IMR-90 (cell line): ENCODE measurements at regions not wholly inside any gene's neighbourhood (a gene's known extent, or its start where the extent isn't known, plus 50 kb on each side); places are given as distances from the start of the nearest gene placed in this dataset.

Experiments used
- ATAC-seq: fragments of 200-7000 bp; cut with Tn5 transposase; 2 replicates; pipeline ENCODE4 v1.9.1; 2020; ENCODE audit warnings: low read depth, mild to moderate bottlenecking, moderate library complexity
- BruUV-seq: library from RNA; stranded (reverse); fragments of 400-500 nt; replicated peaks from 2 replicates; lab custom pipeline; 2021; lab: Mats Ljungman, UMichigan
- CTCF ChIA-PET: fragments of 300-600 bp; formaldehyde crosslinking; extraction: SDS; loops from one replicate; lab custom pipeline; 2021; ENCODE audit warnings: antibody characterized with exemption; lab: Yijun Ruan, JAX
- POLR2A ChIA-PET: fragments of 300-600 bp; sonication (Branson Sonifier 250); formaldehyde crosslinking; loops from one replicate; lab custom pipeline; 2022; ENCODE audit warnings: antibody characterized with exemption; ENCODE audit not compliant: unreplicated experiment; lab: Charles Lee
- DNase-seq: peaks from one replicate; pipeline ENCODE4 v3.0.0; 2013
- H2AFZ ChIP-seq: replicated peaks from 2 replicates; pipeline ENCODE3; 2013; ENCODE audit warnings: low read length, mild to moderate bottlenecking; ENCODE audit not compliant: poor library complexity
- H2AK5ac ChIP-seq: 2 replicates; pipeline ENCODE4 v1.6.1; 2013; ENCODE audit warnings: low read depth, low read length, inconsistent platforms
- H2AK9ac ChIP-seq: replicated peaks from 2 replicates; pipeline ENCODE3; 2013; ENCODE audit warnings: mild to moderate bottlenecking, low read depth, low read length, moderate library complexity; ENCODE audit not compliant: poor library complexity
- H2BK120ac ChIP-seq: 2 replicates; pipeline ENCODE4 v1.6.1; 2013; ENCODE audit warnings: low read depth, low read length, inconsistent platforms
- H2BK15ac ChIP-seq: 3 replicates; pipeline ENCODE4 v1.6.1; 2013; ENCODE audit warnings: low read depth, low read length, inconsistent platforms
- H2BK20ac ChIP-seq: 2 replicates; pipeline ENCODE4 v1.6.1; 2013; ENCODE audit warnings: low read depth, mild to moderate bottlenecking, inconsistent platforms, low read length, moderate library complexity
- H2BK5ac ChIP-seq: 2 replicates; pipeline ENCODE4 v1.6.1; 2013; ENCODE audit warnings: mild to moderate bottlenecking, low read depth, low read length, inconsistent platforms; ENCODE audit not compliant: poor library complexity, severe bottlenecking
- H3K14ac ChIP-seq: replicated peaks from 2 replicates; pipeline ENCODE4 v1.6.1; 2013; ENCODE audit warnings: low read depth, low read length, inconsistent platforms
- H3K18ac ChIP-seq: 2 replicates; pipeline ENCODE4 v1.6.1; 2013; ENCODE audit warnings: low read depth, low read length, control low read depth
- H3K23ac ChIP-seq: 2 replicates; pipeline ENCODE4 v1.6.1; 2013; ENCODE audit warnings: low read depth, low read length, inconsistent platforms
- H3K27ac ChIP-seq: 2 replicates; pipeline ENCODE4 v1.5.1; 2013; ENCODE audit warnings: mild to moderate bottlenecking, control low read depth, low read length; ENCODE audit not compliant: insufficient read depth
- H3K27me3 ChIP-seq: 2 replicates; pipeline ENCODE4 v1.6.1; 2013; ENCODE audit warnings: low read length; ENCODE audit not compliant: control insufficient read depth, insufficient read depth
- H3K36me3 ChIP-seq: 2 replicates; pipeline ENCODE4 v1.6.1; 2013; ENCODE audit warnings: low read length, mixed read lengths; ENCODE audit not compliant: control insufficient read depth, insufficient read depth
- H3K4ac ChIP-seq: 2 replicates; pipeline ENCODE4 v1.6.1; 2013; ENCODE audit warnings: low read depth, low read length, inconsistent platforms
- H3K4me1 ChIP-seq: 2 replicates; pipeline ENCODE4 v1.6.1; 2013; ENCODE audit warnings: low read length, mixed read lengths; ENCODE audit not compliant: control insufficient read depth, insufficient read depth
- H3K4me2 ChIP-seq: 2 replicates; pipeline ENCODE4 v1.6.1; 2013; ENCODE audit warnings: low read depth, mild to moderate bottlenecking, control low read depth, low read length, moderate library complexity
- H3K4me3 ChIP-seq: 2 replicates; pipeline ENCODE4 v1.5.1; 2013; ENCODE audit warnings: low read depth, mild to moderate bottlenecking, control low read depth, low read length, moderate library complexity; ENCODE audit not compliant: insufficient read depth
- H3K56ac ChIP-seq: 2 replicates; pipeline ENCODE4 v1.6.1; 2013; ENCODE audit warnings: low read length, inconsistent platforms; ENCODE audit not compliant: insufficient read depth; ENCODE audit errors: extremely low read depth
- H3K79me1 ChIP-seq, 2 experiments: 2 replicates each; pipeline ENCODE4 v1.6.1; 2013; ENCODE audit warnings: low read length in 2 of 2, inconsistent platforms in 1 of 2, low read depth in 1 of 2
- H3K9ac ChIP-seq: 2 replicates; pipeline ENCODE4 v1.6.1; 2013; ENCODE audit warnings: low read depth, low read length, control low read depth
- H3K9me1 ChIP-seq: 2 replicates; pipeline ENCODE4 v1.6.1; 2013; ENCODE audit warnings: low read length, inconsistent platforms; ENCODE audit not compliant: insufficient read depth
- H3K9me3 ChIP-seq: 2 replicates; pipeline ENCODE4 v1.6.1; 2013; ENCODE audit warnings: low read length; ENCODE audit not compliant: control insufficient read depth, insufficient read depth
- H4K20me1 ChIP-seq: 2 replicates; pipeline ENCODE4 v1.6.1; 2013; ENCODE audit warnings: low read length, inconsistent platforms; ENCODE audit not compliant: insufficient read depth
- H4K5ac ChIP-seq: 2 replicates; pipeline ENCODE4 v1.6.1; 2013; ENCODE audit warnings: mild to moderate bottlenecking, low read depth, low read length, control low read depth
- H4K8ac ChIP-seq, 2 experiments: 2 replicates each; pipeline ENCODE4 v1.6.1; 2013; ENCODE audit warnings: low read depth in 2 of 2, low read length in 2 of 2, control low read depth in 1 of 2, inconsistent platforms in 1 of 2
- H4K91ac ChIP-seq: 2 replicates; pipeline ENCODE4 v1.6.1; 2013; ENCODE audit warnings: low read depth, low read length, inconsistent platforms; ENCODE audit not compliant: insufficient read depth
- BHLHE40 ChIP-seq: fragments of 150-350 bp; IDR thresholded peaks from 2 replicates; pipeline ENCODE4 v1.6.1; 2016; ENCODE audit warnings: mild to moderate bottlenecking, low read depth, low read length
- ELK1 ChIP-seq: fragments of 150-350 bp; IDR thresholded peaks from 2 replicates; pipeline ENCODE4 v1.6.1; 2016; ENCODE audit warnings: low read depth, mild to moderate bottlenecking, low read length, moderate library complexity, borderline replicate concordance
- RAD21 ChIP-seq: IDR thresholded peaks from 2 replicates; pipeline ENCODE4 v1.6.1; 2012; ENCODE audit warnings: low read length, improper control_type of control experiment
- RFX5 ChIP-seq: IDR thresholded peaks from 2 replicates; pipeline ENCODE4 v1.8.0; 2012; ENCODE audit warnings: low read depth, mild to moderate bottlenecking, low read length, moderate library complexity
- WGBS, 2 experiments: methylation state at CpG; one replicate each; pipeline versions ENCODE4 v1.1.5 to v1.1.7; 2013; ENCODE audit warnings: missing lambda C conversion rate in 2 of 2; ENCODE audit not compliant: insufficient read length in 1 of 2; ENCODE audit errors: extremely low coverage in 2 of 2; 5-methylcytosine and 5-hydroxymethylcytosine counted together
- dilution Hi-C: fragments of 300-500 bp; cut with HindIII; formaldehyde crosslinking; loops from one replicate; pipeline ENCODE4 v1.14.3; 2018; ENCODE audit warnings: low sequenced_read_pairs; ENCODE audit not compliant: unreplicated experiment
- in situ Hi-C: fragments of 300-500 bp; cut with MboI; formaldehyde crosslinking; loops from 3 replicates; pipeline ENCODE4 v1.14.3; 2019; ENCODE audit warnings: low sequenced_read_pairs, inconsistent platforms, mixed read lengths
- intact Hi-C: fragments of 100-400 bp; cut with micrococcal nuclease; formaldehyde crosslinking; loops from 2 replicates; pipeline ENCODE4 v1.10.0; 2022

GRCh38 chr12:88698471-88698870 lies 118.2 kb upstream of the KITLG start:
- intact Hi-C loops, result no loop called here
- in situ Hi-C loops, result no loop called here
- DNase-seq, result no peak
- Histone ChIP-seq H2AK9ac (no peak overlapping the region), H3K9me1 (no peaks in the 10 kb centered on the region), H3K9me3 (no peaks in the 10 kb centered on the region; the same call in 1 of the 2 replicates), H3K14ac (no peak overlapping the region), H3K36me3 (no peaks in the 10 kb centered on the region), H3K23ac (no peak overlapping the region), H4K20me1 (no peaks in the 10 kb centered on the region), H4K5ac (no peak overlapping the region), H3K18ac (no peak overlapping the region), H4K91ac (no peak overlapping the region), H3K27ac (no peak overlapping the region), H2AFZ (no peak overlapping the region), H3K4me2 (no peak overlapping the region), H2AK5ac (no peak overlapping the region), H2BK20ac (no peak overlapping the region), H2BK15ac (no peak overlapping the region), H3K27me3 (no peaks in the 10 kb centered on the region), H3K56ac (no peak overlapping the region; the same call in 1 of the 2 replicates), H4K8ac (no peak overlapping the region), H3K4me1 (no peaks in the 10 kb centered on the region), H3K9ac (no peak overlapping the region), H3K4ac (no peak overlapping the region), H2BK5ac (no peak overlapping the region), H3K79me1 (no peaks in the 10 kb centered on the region), H3K4me3 (no peak overlapping the region), H2BK120ac (no peak overlapping the region)
- dilution Hi-C loops, result no loop called here
- ChIA-PET POLR2A (no interaction called here), CTCF (no interaction called here)
- TF ChIP-seq RFX5 (no peak), ELK1 (no peak), RAD21 (no peak), BHLHE40 (no peak)
- no CpG with 5 or more reads among the region's 3 CpGs for WGBS, 2 experiments
- no TSS peak for BruUV-seq
- ATAC-seq, result no peak
